Fibroblast of the aortic adventitia (primary cell): ENCODE measurements at regions not wholly inside any gene's neighbourhood (a gene's known extent, or its start where the extent isn't known, plus 50 kb on each side); places are given as distances from the start of the nearest gene placed in this dataset.
A peak's percentile ranks its signal among the peaks of the same experiment; 100 is the strongest.

Experiments
- DNase-seq: peaks from one replicate; pipeline ENCODE4 v3.0.0-alpha.2; 2010; ENCODE audit warnings: low read depth
- H3K4me3 ChIP-seq: 2 replicates; pipeline ENCODE4 v1.5.1; 2011; ENCODE audit warnings: low read depth, mild to moderate bottlenecking, control low read depth, low read length, moderate library complexity
- CTCF ChIP-seq: IDR thresholded peaks from 2 replicates; pipeline ENCODE4 v1.5.1; 2011; ENCODE audit warnings: mild to moderate bottlenecking, low read length, control low read depth, inconsistent platforms; ENCODE audit not compliant: insufficient read depth

- no peak for TF ChIP-seq CTCF
- no peak overlapping the region for H3K4me3 ChIP-seq
- no peak for DNase-seq
Observed at GRCh38 chr17:36879624-36880131, 57.6 kb upstream of the LHX1 start.

- no peak for DNase-seq
- TF ChIP-seq CTCF: no peak
- no peak overlapping the region for H3K4me3 ChIP-seq
Observed at GRCh38 chr17:36880268-36880905, 56.9 kb upstream of the LHX1 start.

GRCh38 chr17:36881323-36881722 lies 56.0 kb upstream of the LHX1 start:
- no peak overlapping the region for H3K4me3 ChIP-seq
- no peak for DNase-seq
- no peak for TF ChIP-seq CTCF

- no peak overlapping the region for H3K4me3 ChIP-seq
- TF ChIP-seq CTCF: no peak
- no peak for DNase-seq
Observed at GRCh38 chr17:36884495-36885152, 52.7 kb upstream of the LHX1 start.

DNA sequence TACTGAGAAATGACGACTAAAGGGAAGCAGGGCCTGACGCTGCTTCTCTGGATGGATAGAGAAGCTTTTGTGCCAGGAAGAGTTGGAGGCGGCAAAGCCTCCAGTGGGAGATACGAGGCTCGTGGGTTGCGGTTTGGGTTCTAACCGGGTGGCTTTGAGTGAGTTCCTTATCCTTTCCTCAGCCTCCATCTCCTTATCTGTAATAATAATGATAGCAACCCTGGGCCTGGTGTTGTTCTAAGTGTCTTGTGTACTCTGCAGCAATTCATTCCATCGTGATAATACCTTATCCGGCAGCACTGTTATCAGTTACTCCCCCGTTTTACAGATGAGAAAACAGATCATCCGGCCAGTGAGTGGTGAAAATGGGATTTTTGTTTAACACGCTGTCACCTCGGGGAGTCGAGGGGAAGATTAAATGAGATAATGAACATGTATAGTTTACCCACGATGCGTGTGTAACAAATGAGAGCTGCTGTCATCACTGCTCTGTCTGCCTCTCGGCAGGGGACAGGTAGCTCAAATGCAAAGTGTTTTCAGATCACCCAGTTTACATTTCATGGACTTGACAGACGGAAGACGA lies 52.0 kb upstream of the LHX1 start:
- H3K4me3 ChIP-seq: no peak overlapping the region
- no peak for TF ChIP-seq CTCF
- peak; percentile 14 for DNase-seq

DNA sequence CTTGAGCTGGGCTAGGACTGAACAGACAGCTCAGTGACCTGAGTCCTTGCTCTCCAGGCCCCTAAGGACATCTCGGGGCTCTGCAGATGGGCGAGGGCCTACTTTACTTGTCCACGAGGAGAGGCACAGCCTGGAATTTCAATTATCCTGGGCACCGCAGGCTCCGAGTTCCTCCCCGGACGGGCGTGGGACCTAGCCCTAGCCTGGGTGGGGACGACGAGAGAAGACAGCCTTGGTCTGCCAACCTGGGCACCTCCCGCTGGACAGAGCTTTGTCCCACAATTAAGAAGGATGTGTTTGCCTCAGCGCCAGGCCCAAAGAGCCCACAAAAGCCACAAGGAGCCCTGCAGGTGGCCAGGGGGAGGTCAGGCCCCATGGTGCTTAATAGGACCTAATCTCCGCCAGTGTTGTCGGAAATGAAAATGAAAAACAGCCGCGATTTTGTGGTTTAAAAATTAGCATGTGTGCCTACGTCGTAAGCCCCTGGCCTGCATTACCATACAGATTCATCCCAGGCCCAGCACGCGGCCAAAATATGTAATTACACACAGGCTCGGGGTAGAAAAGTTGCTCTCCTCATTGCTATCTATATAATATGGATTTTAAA lies 51.4 kb upstream of the LHX1 start:
- DNase-seq: no peak
- TF ChIP-seq CTCF: no peak
- no peak overlapping the region for H3K4me3 ChIP-seq
